Mucosa of rectum (tissue), 2 donors: ENCODE measurements at regions not wholly inside any gene's neighbourhood (a gene's known extent, or its start where the extent isn't known, plus 50 kb on each side); places are given as distances from the start of the nearest gene placed in this dataset.
"Not testable (repeated sequence)": the region's sequence is repeated elsewhere in the genome, so short reads cannot be mapped to it uniquely, and the experiment has no call there.

Experiments
- H3K27ac ChIP-seq, 2 donors: one replicate each; pipeline ENCODE4 v1.7.0; 2013; ENCODE audit warnings: inconsistent platforms in 2 of 2, low read depth in 2 of 2, low read length in 2 of 2
- H3K27me3 ChIP-seq, 2 donors: one replicate each; pipeline ENCODE4 v1.7.0; 2013; ENCODE audit warnings: low read length in 2 of 2; ENCODE audit not compliant: control insufficient read depth in 2 of 2, insufficient read depth in 2 of 2
- H3K36me3 ChIP-seq, 2 donors: one replicate each; pipeline ENCODE4 v1.7.0; 2013; ENCODE audit warnings: low read length in 2 of 2; ENCODE audit not compliant: control insufficient read depth in 2 of 2, insufficient read depth in 2 of 2
- H3K4me1 ChIP-seq, 2 donors: one replicate each; pipeline ENCODE4 v1.7.0; 2013; ENCODE audit warnings: low read length in 2 of 2, mild to moderate bottlenecking in 1 of 2; ENCODE audit not compliant: control insufficient read depth in 2 of 2, insufficient read depth in 2 of 2
- H3K4me3 ChIP-seq, 2 donors: one replicate each; pipeline ENCODE4 v1.7.0; 2013; ENCODE audit warnings: low read length in 2 of 2
- H3K9ac ChIP-seq, 2 donors: one replicate each; pipeline ENCODE4 v1.7.0; 2013; ENCODE audit warnings: low read length in 2 of 2, low read depth in 1 of 2, mild to moderate bottlenecking in 1 of 2
- H3K9me3 ChIP-seq, 2 donors: one replicate each; pipeline ENCODE4 v1.7.0; 2013; ENCODE audit warnings: low read length in 2 of 2; ENCODE audit not compliant: control insufficient read depth in 2 of 2
- donor health status: healthy.
- donor health status: Normal muscosa, but diverticular disease.

- peak overlapping the region; percentile 65 to 74 for H3K27ac ChIP-seq
- H3K9ac ChIP-seq, result peak overlapping the region; percentile 71 to 72
- H3K36me3 ChIP-seq, H3K9me3 ChIP-seq, H3K27me3 ChIP-seq, H3K4me1 ChIP-seq: not testable (repeated sequence)
- H3K4me3 ChIP-seq, result peak overlapping the region; percentile 63 to 75
Observed at GRCh38 chr10:38356527-38356926, 262.4 kb downstream of the ZNF37A start.

- H3K4me1 ChIP-seq, H3K4me3 ChIP-seq, H3K27me3 ChIP-seq, H3K27ac ChIP-seq, H3K36me3 ChIP-seq, H3K9me3 ChIP-seq, H3K9ac ChIP-seq: not testable (repeated sequence)
Observed at GRCh38 chr10:38362514-38362913, 268.4 kb downstream of the ZNF37A start.

- H3K4me3 ChIP-seq, H3K9ac ChIP-seq, H3K27me3 ChIP-seq, H3K4me1 ChIP-seq, H3K27ac ChIP-seq, H3K9me3 ChIP-seq, H3K36me3 ChIP-seq: not testable (repeated sequence)
Observed at GRCh38 chr10:38364073-38364472, 269.9 kb downstream of the ZNF37A start.

- H3K27ac ChIP-seq, H3K36me3 ChIP-seq, H3K9ac ChIP-seq: not testable (repeated sequence)
Observed at GRCh38 chr10:38365917-38366316, 271.8 kb downstream of the ZNF37A start.

GRCh38 chr10:38383800-38384199 lies 289.7 kb downstream of the ZNF37A start:
- not testable (repeated sequence) for H3K9ac ChIP-seq, H3K36me3 ChIP-seq, H3K27me3 ChIP-seq, H3K4me1 ChIP-seq, H3K9me3 ChIP-seq, H3K27ac ChIP-seq, H3K4me3 ChIP-seq

More at GRCh38 chr10:38365917-38366316, 271.8 kb downstream of the ZNF37A start:
- not testable (repeated sequence) for H3K4me1 ChIP-seq, H3K9me3 ChIP-seq, H3K27me3 ChIP-seq, H3K4me3 ChIP-seq

GRCh38 chr10:38386869-38387268 lies 292.7 kb downstream of the ZNF37A start:
- H3K9me3 ChIP-seq, H3K4me1 ChIP-seq, H3K9ac ChIP-seq, H3K4me3 ChIP-seq, H3K36me3 ChIP-seq, H3K27me3 ChIP-seq, H3K27ac ChIP-seq: not testable (repeated sequence)

- H3K4me1 ChIP-seq, H3K27me3 ChIP-seq, H3K4me3 ChIP-seq, H3K27ac ChIP-seq, H3K9ac ChIP-seq, H3K9me3 ChIP-seq, H3K36me3 ChIP-seq: not testable (repeated sequence)
Observed at GRCh38 chr10:38390725-38391124, 296.6 kb downstream of the ZNF37A start.

GRCh38 chr10:38395465-38395864 lies 301.3 kb downstream of the ZNF37A start:
- not testable (repeated sequence) for H3K4me3 ChIP-seq, H3K27ac ChIP-seq, H3K4me1 ChIP-seq, H3K9me3 ChIP-seq, H3K9ac ChIP-seq, H3K36me3 ChIP-seq, H3K27me3 ChIP-seq

- H3K9ac ChIP-seq, H3K9me3 ChIP-seq, H3K27ac ChIP-seq, H3K4me3 ChIP-seq, H3K27me3 ChIP-seq, H3K4me1 ChIP-seq, H3K36me3 ChIP-seq: not testable (repeated sequence)
Observed at GRCh38 chr10:38396178-38396954, 302.2 kb downstream of the ZNF37A start.

- H3K4me1 ChIP-seq, H3K27me3 ChIP-seq, H3K9ac ChIP-seq, H3K36me3 ChIP-seq, H3K9me3 ChIP-seq: not testable (repeated sequence)
- Histone ChIP-seq H3K27ac (peak overlapping the region; percentile 37 to 43), H3K4me3 (peak overlapping the region; percentile 48 to 52)
Observed at GRCh38 chr10:38401565-38401964, 307.4 kb downstream of the ZNF37A start.
